ENCODE measurements at regions not wholly inside any gene's neighbourhood (a gene's known extent, or its start where the extent isn't known, plus 50 kb on each side); places are given as distances from the start of the nearest gene placed in this dataset.

- Histone ChIP-seq H2BK5ac (ENCODE audit: low read depth, low read length) (no peak overlapping the region), H3K4me3 (ENCODE audit: extremely low read depth in 1 of 4, insufficient read depth in 2 of 4, low read depth in 3 of 4, low read length in 4 of 4) (no peak overlapping the region), H3K23me2 (ENCODE audit: low read depth, low read length) (no peaks in the 10 kb centered on the region), H4K20me1 (replicated peaks in 1 of 2; ENCODE audit: control insufficient read depth in 1 of 2, insufficient read depth in 2 of 2, low read length in 2 of 2) (no peaks in the 10 kb centered on the region), H3K27ac (ENCODE audit: low read depth, low read length) (no peak overlapping the region), H2BK12ac (ENCODE audit: low read depth, low read length) (no peak overlapping the region), H3K14ac (ENCODE audit: insufficient read length) (no peak overlapping the region), H3K56ac (replicated peaks; ENCODE audit: insufficient read length, low read depth, low read length) (no peak overlapping the region), H3K27me3 (replicated peaks in 1 of 4; ENCODE audit: control insufficient read depth in 3 of 4, extremely low read depth in 1 of 4, insufficient read depth in 3 of 4, low read length in 3 of 4) (no peaks in the 10 kb centered on the region), H2BK20ac (ENCODE audit: low read length) (no peak overlapping the region), H3K4me1 (replicated peaks in 1 of 4; ENCODE audit: control insufficient read depth in 3 of 4, insufficient read depth in 4 of 4, low read length in 3 of 4) (peaks cover 0 to 6% (median 0%) of the 10 kb centered on the region in 4 experiments; a peak in 2 of 7 replicates), H2BK15ac (ENCODE audit: low read length) (no peak overlapping the region), H3K18ac (ENCODE audit: extremely low read depth, low read length) (0 out of 2 replicates have a peak overlapping the region, but pooled peaks have one; percentile 19), H4K91ac (replicated peaks; ENCODE audit: insufficient read length, low read length) (no peak overlapping the region), H3K4me2 (ENCODE audit: insufficient read depth in 1 of 2, low read depth in 2 of 2, low read length in 2 of 2) (no peak overlapping the region; a peak in 1 of 4 replicates), H2BK120ac (replicated peaks; ENCODE audit: low read depth, low read length) (no peak overlapping the region), H2AFZ (ENCODE audit: low read length) (no peak overlapping the region; the same call in 1 of the 2 replicates), H3K4ac (replicated peaks; ENCODE audit: insufficient read length, low read depth, low read length) (no peak overlapping the region), H3K23ac (ENCODE audit: insufficient read length) (no peak overlapping the region), H3K9ac (replicated peaks in 1 of 4; ENCODE audit: extremely low read depth in 1 of 4, low read depth in 3 of 4, low read length in 3 of 4) (no peak overlapping the region; a peak in 1 of 7 replicates), H4K8ac (ENCODE audit: extremely low read depth, insufficient read depth, low read length) (no peak overlapping the region; the same call in none of the 2 replicates), H3K36me3 (ENCODE audit: control insufficient read depth in 2 of 4, insufficient read depth in 4 of 4, low read length in 3 of 4) (no peaks in the 10 kb centered on the region), H3K79me1 (ENCODE audit: low read depth, low read length) (no peaks in the 10 kb centered on the region), H3K79me2 (ENCODE audit: control insufficient read depth in 1 of 2, insufficient read depth in 2 of 2, low read length in 2 of 2) (no peaks in the 10 kb centered on the region), H4K5ac (ENCODE audit: insufficient read length, low read depth, low read length) (no peak overlapping the region), H3K9me3 (ENCODE audit: insufficient read depth in 2 of 2, low read depth in 1 of 2, low read length in 1 of 2) (no peaks in the 10 kb centered on the region), H2AK5ac (ENCODE audit: low read depth, low read length) (no peak overlapping the region)
- 78% methylated on average over 31 of the region's 43 CpGs; no CpG with 5 or more reads in 1 of the 2 experiments for WGBS, 2 experiments (ENCODE audit: extremely low coverage in 1 of 2, insufficient coverage in 1 of 2, insufficient read length in 1 of 2, insufficient replicate concordance in 2 of 2, low coverage in 1 of 2, low lambda C conversion rate in 2 of 2, missing lambda C conversion rate in 1 of 2)
- TF ChIP-seq SUZ12 (IDR thresholded peaks at IDR 0.05; ENCODE audit: low read length) (no peak), CTBP2 (IDR thresholded peaks at IDR 0.05; ENCODE audit: borderline replicate concordance, insufficient read depth, insufficient read length, low read length) (no peak), RBBP5 (IDR thresholded peaks at IDR 0.05; ENCODE audit: borderline replicate concordance, low read depth, low read length) (no peak)
- FAIRE-seq (no peak), DNase-seq (ENCODE audit: low read depth in 1 of 2, low spot score in 2 of 2) (no peak)
- ChIA-PET POLR2A (ENCODE audit: partially characterized antibody) (no interaction called here), CTCF (ENCODE audit: partially characterized antibody) (no interaction called here)
Observed at GRCh38 chr12:115598871-115599811, 678.4 kb downstream of the MED13L start.

Measured in H1 (cell line).